Activated CD4-positive, alpha-beta memory T cell treated with anti-CD3 and anti-CD28 coated beads for 36 hours (primary cell): ENCODE measurements at regions not wholly inside any gene's neighbourhood (a gene's known extent, or its start where the extent isn't known, plus 50 kb on each side); places are given as distances from the start of the nearest gene placed in this dataset.
"Not testable (repeated sequence)": the region's sequence is repeated elsewhere in the genome, so short reads cannot be mapped to it uniquely, and the experiment has no call there.

Experiments
- CTCF ChIA-PET: fragments of 350-600 bp; sonication (Branson Sonifier 250); formaldehyde crosslinking; loops from one replicate; lab custom pipeline; 2021; ENCODE audit warnings: antibody characterized with exemption, inconsistent platforms; lab: Charles Lee
- POLR2A ChIA-PET: fragments of 350-600 bp; sonication (Branson Sonifier 250); formaldehyde crosslinking; loops from one replicate; lab custom pipeline; 2021; ENCODE audit warnings: antibody characterized with exemption; lab: Charles Lee
- DNase-seq: peaks from one replicate; pipeline ENCODE4 v3.0.0-alpha.2; 2020
- H3K27ac Mint-ChIP-seq: one replicate; pipeline ENCODE4 v1.8.0; 2021; ENCODE audit warnings: mixed read lengths
- H3K27me3 Mint-ChIP-seq: one replicate; pipeline ENCODE4 v1.8.0; 2021; ENCODE audit warnings: mixed read lengths
- H3K36me3 Mint-ChIP-seq: one replicate; pipeline ENCODE4 v1.8.0; 2021; ENCODE audit warnings: mixed read lengths
- H3K4me1 Mint-ChIP-seq: one replicate; pipeline ENCODE4 v1.8.0; 2021; ENCODE audit warnings: low read depth, mixed read lengths
- H3K4me3 Mint-ChIP-seq: one replicate; pipeline ENCODE4 v1.8.0; 2021; ENCODE audit warnings: mild to moderate bottlenecking, mixed read lengths
- H3K9me3 Mint-ChIP-seq: one replicate; pipeline ENCODE4 v1.8.0; 2021; ENCODE audit warnings: mixed read lengths
- intact Hi-C: fragments of 100-400 bp; cut with micrococcal nuclease; formaldehyde crosslinking; loops from one replicate; pipeline ENCODE4 v1.15.1; 2023

GRCh38 chr10:85492684-85493083, 873.9 kb downstream of the GRID1 start:
- intact Hi-C loops = no loop called here
- Mint-ChIP-seq H3K4me1 (no peaks in the 10 kb centered on the region), H3K4me3 (no peak overlapping the region), H3K9me3 (no peaks in the 10 kb centered on the region), H3K27me3 (peaks cover 4% of the 10 kb centered on the region), H3K36me3 (no peaks in the 10 kb centered on the region), H3K27ac (no peak overlapping the region)
- DNase-seq = no peak
- CTCF ChIA-PET = no interaction called here
- POLR2A ChIA-PET = no interaction called here

GRCh38 chr10:85493703-85494102, 872.9 kb downstream of the GRID1 start:
- Mint-ChIP-seq H3K4me1 (no peaks in the 10 kb centered on the region), H3K9me3 (no peaks in the 10 kb centered on the region), H3K36me3 (no peaks in the 10 kb centered on the region), H3K27ac (no peak overlapping the region), H3K4me3 (no peak overlapping the region), H3K27me3 (peaks cover 2% of the 10 kb centered on the region)
- CTCF ChIA-PET = no interaction called here
- POLR2A ChIA-PET = no interaction called here
- DNase-seq = no peak
- intact Hi-C loops = no loop called here

DNA sequence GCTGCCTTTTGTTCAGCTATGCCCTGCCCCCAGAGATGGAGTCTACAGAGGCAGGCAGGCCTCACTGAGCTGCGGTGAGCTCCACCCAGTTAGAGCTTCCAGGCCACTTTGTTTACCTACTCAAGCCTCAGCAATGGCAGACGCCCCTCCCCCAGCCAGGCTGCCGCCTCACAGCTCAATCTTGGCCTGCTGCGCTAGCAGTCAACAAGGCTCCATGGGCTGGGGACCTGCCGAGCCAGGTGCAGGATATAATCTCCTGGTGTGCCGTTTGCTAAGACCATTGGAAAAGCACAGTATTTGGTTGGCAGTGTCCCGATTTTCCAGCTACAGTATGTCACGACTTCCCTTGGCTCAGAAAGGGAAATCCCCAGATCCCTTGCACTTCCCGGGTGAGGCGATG, 862.0 kb downstream of the GRID1 start:
- H3K4me1 Mint-ChIP-seq, H3K27ac Mint-ChIP-seq, H3K36me3 Mint-ChIP-seq, CTCF ChIA-PET, intact Hi-C loops, H3K9me3 Mint-ChIP-seq, DNase-seq, H3K4me3 Mint-ChIP-seq, H3K27me3 Mint-ChIP-seq, POLR2A ChIA-PET: not testable (repeated sequence)

DNA sequence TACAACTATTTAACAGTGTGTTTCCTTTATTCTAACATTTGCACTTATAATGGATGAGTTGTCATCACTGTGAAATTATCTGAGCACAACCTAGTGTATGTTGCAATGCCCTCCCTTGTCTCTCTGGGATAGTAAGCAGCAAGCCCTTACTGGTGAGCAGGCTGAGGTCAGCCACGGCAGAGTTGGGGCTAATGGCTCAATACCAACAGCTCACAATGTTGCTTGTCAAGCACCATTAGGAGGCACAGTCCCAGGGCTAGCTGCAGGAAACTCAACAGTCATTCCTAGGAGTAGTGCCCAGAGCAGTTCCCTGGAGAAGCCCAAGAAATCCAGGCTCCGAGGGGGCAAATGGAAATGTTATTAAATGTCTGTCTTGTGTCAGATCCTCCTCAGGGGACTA, 858.4 kb downstream of the GRID1 start:
- H3K4me1 Mint-ChIP-seq = no peaks in the 10 kb centered on the region
- H3K9me3 Mint-ChIP-seq = peaks cover 4% of the 10 kb centered on the region
- H3K27ac Mint-ChIP-seq = no peak overlapping the region
- POLR2A ChIA-PET = no interaction called here
- H3K36me3 Mint-ChIP-seq = no peaks in the 10 kb centered on the region
- intact Hi-C loops = no loop called here
- no peak overlapping the region for H3K4me3 Mint-ChIP-seq
- CTCF ChIA-PET = no interaction called here
- H3K27me3 Mint-ChIP-seq = peaks cover 19% of the 10 kb centered on the region
- DNase-seq = no peak

GRCh38 chr10:85510682-85511081, 855.9 kb downstream of the GRID1 start:
- Mint-ChIP-seq H3K4me1 (no peaks in the 10 kb centered on the region), H3K4me3 (no peak overlapping the region), H3K27ac (no peak overlapping the region), H3K36me3 (no peaks in the 10 kb centered on the region), H3K9me3 (no peaks in the 10 kb centered on the region), H3K27me3 (peaks cover 13% of the 10 kb centered on the region)
- intact Hi-C loops = no loop called here
- ChIA-PET POLR2A (no interaction called here), CTCF (no interaction called here)
- no peak for DNase-seq

GRCh38 chr10:85513436-85513835, 853.2 kb downstream of the GRID1 start:
- Mint-ChIP-seq H3K4me1 (no peaks in the 10 kb centered on the region), H3K27me3 (peaks cover 11% of the 10 kb centered on the region), H3K27ac (no peak overlapping the region), H3K4me3 (no peak overlapping the region), H3K9me3 (no peaks in the 10 kb centered on the region), H3K36me3 (no peaks in the 10 kb centered on the region)
- POLR2A ChIA-PET = no interaction called here
- CTCF ChIA-PET = no interaction called here
- intact Hi-C loops = no loop called here
- DNase-seq = no peak

DNA sequence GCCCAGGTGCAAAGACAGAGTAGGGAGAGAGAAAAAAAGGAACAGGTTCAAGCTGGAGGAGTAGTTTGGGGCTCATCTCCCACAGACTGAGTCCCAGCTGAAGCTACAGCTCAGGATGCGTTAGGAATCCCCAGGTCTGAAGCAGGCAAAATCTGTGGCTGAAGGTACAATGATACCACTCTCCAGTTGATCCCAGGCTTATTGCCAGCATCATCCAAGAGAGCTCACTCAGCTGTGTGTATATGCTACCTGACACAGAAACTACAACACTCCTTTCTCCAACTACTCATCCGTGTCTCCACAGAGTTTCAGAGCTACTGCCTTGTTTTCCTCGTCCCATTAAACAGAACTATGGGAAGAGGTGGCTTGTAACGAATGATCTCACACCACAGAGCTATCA, 851.3 kb downstream of the GRID1 start:
- H3K27ac Mint-ChIP-seq = no peak overlapping the region
- H3K4me1 Mint-ChIP-seq = no peaks in the 10 kb centered on the region
- no peak for DNase-seq
- H3K27me3 Mint-ChIP-seq = peaks cover 11% of the 10 kb centered on the region
- intact Hi-C loops = no loop called here
- no peaks in the 10 kb centered on the region for H3K9me3 Mint-ChIP-seq
- POLR2A ChIA-PET = no interaction called here
- no peaks in the 10 kb centered on the region for H3K36me3 Mint-ChIP-seq
- H3K4me3 Mint-ChIP-seq = no peak overlapping the region
- CTCF ChIA-PET = no interaction called here

DNA sequence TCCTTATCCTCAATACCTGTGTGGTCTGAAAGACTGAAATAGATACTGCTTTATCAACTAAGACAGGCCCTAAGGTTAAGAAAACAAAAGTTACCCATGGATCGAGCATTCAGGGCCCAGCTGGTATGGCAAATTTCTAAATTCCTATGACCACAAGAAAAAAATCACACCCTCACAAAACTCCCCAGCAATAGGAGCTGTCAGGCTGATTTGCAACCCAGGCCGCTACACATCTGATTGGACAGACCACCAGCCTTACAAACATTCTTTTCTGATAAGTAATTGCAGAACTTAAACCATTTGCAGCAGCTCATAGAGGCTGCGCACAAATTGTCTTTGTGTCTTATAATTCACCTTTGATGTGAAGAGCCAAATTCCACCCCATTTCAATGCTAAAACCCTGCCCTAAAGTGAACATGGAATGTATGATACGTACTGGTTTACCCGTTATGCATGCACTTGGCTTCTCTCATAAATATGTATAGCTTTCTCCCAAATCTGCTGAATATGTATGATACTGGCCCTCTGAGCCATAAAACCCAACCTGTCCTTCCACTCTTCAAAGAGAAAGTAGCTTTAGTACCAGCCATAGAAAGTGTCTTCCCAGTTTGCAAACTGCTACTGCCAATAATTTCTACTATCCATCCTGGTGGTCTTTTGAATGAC, 842.5 kb downstream of the GRID1 start:
- Mint-ChIP-seq H3K9me3 (peaks cover 9% of the 10 kb centered on the region), H3K27me3 (peaks cover 11% of the 10 kb centered on the region), H3K27ac (no peak overlapping the region), H3K4me1 (no peaks in the 10 kb centered on the region), H3K36me3 (no peaks in the 10 kb centered on the region), H3K4me3 (no peak overlapping the region)
- DNase-seq = no peak
- intact Hi-C loops = no loop called here
- CTCF ChIA-PET = no interaction called here
- POLR2A ChIA-PET = no interaction called here

GRCh38 chr10:85527616-85528317, 838.8 kb downstream of the GRID1 start:
- Mint-ChIP-seq H3K4me3 (no peak overlapping the region), H3K27ac (no peak overlapping the region), H3K9me3 (peaks cover 9% of the 10 kb centered on the region), H3K36me3 (no peaks in the 10 kb centered on the region), H3K4me1 (no peaks in the 10 kb centered on the region), H3K27me3 (peaks cover 5% of the 10 kb centered on the region)
- CTCF ChIA-PET = no interaction called here
- intact Hi-C loops = no loop called here
- POLR2A ChIA-PET = no interaction called here
- no peak for DNase-seq

DNA sequence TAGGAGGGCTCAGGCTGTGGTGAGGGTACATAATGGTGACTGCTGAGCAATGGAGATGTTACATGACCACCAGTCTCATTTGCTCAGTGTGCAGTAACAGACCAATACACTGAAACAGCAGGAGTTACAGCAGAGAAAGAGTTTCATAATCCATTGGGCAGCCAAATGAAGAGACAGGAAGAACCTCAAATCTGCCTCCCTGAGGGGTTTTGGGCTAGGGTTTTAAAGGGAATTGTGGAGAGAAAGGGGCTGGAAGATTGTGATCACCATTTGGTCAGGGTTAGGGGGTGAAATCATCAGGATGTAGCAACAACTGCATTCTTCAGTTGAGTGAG, 838.3 kb downstream of the GRID1 start:
- Mint-ChIP-seq H3K27me3 (peaks cover 9% of the 10 kb centered on the region), H3K4me1 (no peaks in the 10 kb centered on the region), H3K36me3 (no peaks in the 10 kb centered on the region), H3K4me3 (no peak overlapping the region), H3K27ac (no peak overlapping the region), H3K9me3 (peaks cover 9% of the 10 kb centered on the region)
- DNase-seq = no peak
- POLR2A ChIA-PET = no interaction called here
- CTCF ChIA-PET = no interaction called here
- intact Hi-C loops = no loop called here

DNA sequence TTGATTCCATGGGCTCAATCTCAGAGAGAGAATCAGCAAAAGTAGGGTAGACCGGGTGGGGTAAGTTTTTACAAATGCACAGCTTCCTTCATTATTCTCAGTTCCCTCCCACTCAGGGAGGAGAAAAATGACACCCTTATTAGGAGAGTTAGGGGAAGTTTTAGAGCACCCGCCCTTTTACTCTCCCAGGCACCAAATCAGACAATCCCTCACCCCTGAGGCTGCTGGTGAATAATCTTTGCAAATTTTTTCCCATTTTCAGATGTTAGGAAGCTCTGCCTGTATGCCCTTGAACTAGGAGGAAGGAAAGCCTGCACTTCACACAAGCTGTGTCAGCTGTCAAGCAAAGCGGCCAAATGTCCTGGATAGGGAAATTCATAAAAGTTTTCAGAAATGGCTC, 834.9 kb downstream of the GRID1 start:
- peaks cover 12% of the 10 kb centered on the region for H3K9me3 Mint-ChIP-seq
- intact Hi-C loops = no loop called here
- no peaks in the 10 kb centered on the region for H3K4me1 Mint-ChIP-seq
- CTCF ChIA-PET = no interaction called here
- H3K27ac Mint-ChIP-seq = no peak overlapping the region
- DNase-seq = no peak
- H3K4me3 Mint-ChIP-seq = no peak overlapping the region
- no peaks in the 10 kb centered on the region for H3K36me3 Mint-ChIP-seq
- POLR2A ChIA-PET = no interaction called here
- H3K27me3 Mint-ChIP-seq = peaks cover 6% of the 10 kb centered on the region

GRCh38 chr10:85532773-85533172, 833.8 kb downstream of the GRID1 start:
- ChIA-PET POLR2A (no interaction called here), CTCF (no interaction called here)
- intact Hi-C loops = no loop called here
- no peak for DNase-seq
- Mint-ChIP-seq H3K4me3 (no peak overlapping the region), H3K36me3 (no peaks in the 10 kb centered on the region), H3K4me1 (no peaks in the 10 kb centered on the region), H3K27me3 (peaks cover 6% of the 10 kb centered on the region), H3K9me3 (peaks cover 12% of the 10 kb centered on the region), H3K27ac (no peak overlapping the region)

- POLR2A ChIA-PET = no interaction called here
- CTCF ChIA-PET = no interaction called here
- no peak overlapping the region for H3K4me3 Mint-ChIP-seq
- H3K27me3 Mint-ChIP-seq = peaks cover 6% of the 10 kb centered on the region
- no peaks in the 10 kb centered on the region for H3K36me3 Mint-ChIP-seq
- intact Hi-C loops = no loop called here
- no peaks in the 10 kb centered on the region for H3K4me1 Mint-ChIP-seq
- H3K9me3 Mint-ChIP-seq = peaks cover 3% of the 10 kb centered on the region
- no peak overlapping the region for H3K27ac Mint-ChIP-seq
- no peak for DNase-seq
Observed at GRCh38 chr10:85535926-85536325, 830.7 kb downstream of the GRID1 start.
